ENCODE measurements at regions not wholly inside any gene's neighbourhood (a gene's known extent, or its start where the extent isn't known, plus 50 kb on each side); places are given as distances from the start of the nearest gene placed in this dataset.

DNA sequence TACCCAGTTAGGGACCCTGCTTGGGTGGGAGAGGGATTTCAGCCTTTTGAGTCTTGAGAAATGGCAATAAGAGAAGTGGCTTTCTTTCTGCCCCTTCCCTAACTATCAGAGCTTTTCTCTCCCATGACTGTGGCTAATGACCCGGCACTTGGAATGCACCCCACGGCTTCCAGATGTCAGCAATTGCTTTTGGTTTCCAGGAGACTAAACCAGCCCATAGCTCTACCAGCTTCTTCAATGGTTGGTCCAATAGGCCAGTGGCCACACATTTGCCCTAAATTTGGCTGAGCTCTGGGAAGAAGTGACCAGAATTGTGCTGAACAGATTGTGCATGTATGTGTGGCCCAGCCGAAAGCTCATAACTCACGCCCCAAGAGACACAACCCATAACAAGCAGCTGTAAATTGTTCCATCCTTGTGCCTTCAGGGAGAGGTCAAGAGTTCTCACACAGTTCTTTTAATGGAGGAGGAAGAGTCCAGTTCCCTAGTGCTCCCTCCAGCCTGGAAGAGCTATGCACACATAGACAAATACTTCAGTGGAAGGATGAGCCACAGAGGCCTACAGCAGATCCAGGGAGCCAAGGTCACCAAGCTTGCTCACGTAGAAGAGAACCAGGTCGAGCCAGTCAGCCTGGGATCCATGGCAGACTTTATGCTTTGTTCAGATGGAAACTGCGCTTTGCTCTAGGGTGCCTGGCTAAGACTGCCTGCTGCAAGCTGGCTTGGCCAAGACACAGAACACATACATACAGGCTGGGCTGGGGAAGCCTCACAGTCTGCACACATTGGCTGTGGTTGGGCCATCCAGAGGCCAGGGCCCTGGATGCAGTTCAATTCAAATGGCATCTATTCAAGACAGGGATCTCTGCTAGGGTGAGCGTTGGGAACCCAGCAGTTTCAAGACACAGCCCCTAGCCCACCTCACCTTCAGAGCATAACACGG lies 131.8 kb upstream of the HABP2 start:
- no peak for DNase-seq

DNA sequence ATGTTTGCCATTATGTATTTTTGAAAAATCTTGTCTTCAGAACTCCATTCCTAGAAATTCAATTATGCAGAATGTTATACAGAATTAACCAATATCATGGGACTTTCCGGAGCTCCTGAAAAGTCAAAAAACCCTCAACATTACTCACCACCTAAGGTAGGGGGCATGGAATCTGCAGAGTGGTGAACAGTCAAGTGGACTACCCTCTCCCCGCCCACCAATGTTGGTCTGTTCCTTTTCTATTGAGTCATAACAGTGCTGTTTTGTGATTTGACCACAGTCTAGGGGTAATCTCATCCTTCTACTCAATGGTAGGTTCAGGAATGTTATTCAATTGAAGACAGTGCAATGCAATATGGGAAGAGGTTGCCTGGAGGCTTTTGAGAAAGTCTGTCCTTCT lies 130.5 kb upstream of the HABP2 start:
- no peak for DNase-seq

DNA sequence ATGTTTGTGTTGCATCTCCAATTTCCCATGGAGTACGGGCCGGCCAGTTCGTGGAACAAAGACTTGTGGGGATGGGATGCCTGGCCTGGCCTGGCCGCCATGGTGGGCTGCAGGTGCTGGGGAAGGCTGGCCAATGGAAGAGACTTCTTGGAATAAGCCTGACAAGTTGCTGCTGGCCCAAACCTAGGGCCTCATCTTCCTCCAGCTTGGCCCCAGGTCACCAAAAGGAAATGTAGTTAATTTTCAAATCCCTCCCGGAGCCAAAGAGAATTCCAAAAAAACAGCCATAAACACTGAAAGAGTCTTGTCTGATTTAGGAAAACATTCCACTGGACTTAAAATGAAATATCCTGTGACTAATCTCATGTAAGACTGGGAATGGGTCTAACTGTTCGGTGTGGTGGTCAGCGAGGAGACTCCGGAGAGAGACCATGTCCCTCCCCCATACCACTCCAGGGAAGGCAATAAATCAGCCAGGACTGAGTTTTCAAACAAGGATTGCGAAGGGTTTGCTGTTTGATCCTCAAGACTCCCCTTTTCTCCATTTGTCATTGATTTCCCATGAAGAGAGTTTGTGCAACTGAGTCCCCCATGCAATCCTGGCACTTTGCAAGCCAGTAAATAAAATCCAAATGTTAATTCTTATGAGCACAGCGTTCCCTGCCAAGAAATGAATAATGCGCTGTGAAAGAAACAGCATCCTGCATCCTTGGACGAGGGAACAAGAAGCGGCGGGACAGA lies 128.7 kb upstream of the HABP2 start:
- no peak for DNase-seq

DNA sequence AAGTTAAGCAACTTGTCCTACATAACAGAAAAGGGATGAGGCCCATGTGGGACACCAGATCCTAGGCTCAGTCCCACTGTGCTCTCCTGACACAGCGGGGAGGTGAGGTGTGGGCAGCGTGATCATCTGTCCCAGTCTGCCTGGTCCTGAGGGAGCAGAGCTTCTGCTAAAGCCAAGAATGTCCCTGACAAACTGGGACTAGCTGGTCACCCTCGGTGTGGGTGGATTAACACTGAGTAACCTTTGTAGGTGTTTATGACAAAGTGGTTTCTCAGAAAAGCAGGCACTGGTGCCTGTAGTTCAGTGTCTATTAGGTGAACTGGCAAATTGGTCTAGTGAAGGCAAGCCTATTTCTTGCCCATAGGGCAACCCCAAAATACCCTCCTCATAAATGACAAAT lies 127.8 kb upstream of the HABP2 start:
- no peak for DNase-seq

DNA sequence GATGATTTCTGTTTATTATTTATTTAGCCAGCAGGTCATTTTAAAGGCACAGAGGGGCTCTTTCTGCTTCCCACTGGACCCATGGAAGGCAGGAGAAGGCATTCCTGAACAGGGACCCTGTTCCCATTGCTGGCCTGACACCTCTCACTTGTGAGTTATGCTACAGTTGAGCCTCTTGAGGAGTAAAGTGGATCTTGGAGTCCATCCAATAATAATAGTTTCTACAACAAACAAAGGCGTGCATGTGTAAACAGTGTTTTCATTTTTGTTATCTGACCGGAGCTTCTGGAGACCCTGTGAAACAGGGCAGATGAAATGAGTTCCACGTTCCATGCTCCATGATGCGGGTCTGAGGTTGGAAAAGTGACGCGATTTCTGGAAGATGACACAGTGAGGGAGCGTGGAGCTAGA lies 127.3 kb upstream of the HABP2 start:
- DNase-seq: no peak

DNA sequence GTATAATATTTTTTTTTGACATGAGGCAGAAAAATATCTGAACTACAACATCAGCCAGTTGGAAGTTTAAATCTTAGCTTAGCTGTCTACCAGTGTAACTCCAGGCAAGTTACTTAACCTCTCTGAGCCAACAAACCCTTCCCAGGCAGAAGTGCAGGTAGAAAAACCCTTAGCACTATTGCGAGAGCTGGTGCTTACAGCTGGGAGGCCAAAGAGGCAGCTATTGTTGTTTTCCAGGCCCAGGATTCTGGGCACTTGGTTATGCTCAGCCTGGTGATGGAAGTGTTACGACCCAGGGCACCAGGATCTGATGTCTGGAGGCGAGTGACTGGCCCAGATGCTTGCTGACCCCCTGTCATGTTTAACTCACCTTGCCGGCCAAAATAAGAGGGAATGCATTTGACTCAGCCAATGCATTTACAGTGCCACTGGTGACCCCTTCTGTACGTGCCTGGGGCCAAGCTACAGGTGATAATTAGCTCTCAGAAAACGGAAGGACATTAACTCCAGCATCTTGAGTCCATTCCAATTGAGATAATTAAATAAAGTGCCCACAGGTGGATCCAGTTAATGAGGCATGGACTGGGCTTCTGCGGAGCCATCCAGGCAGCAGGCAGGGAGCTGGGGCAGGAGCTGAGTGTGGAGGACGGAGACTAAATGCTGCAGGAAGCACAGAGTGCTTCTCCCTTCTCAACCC lies 126.5 kb upstream of the HABP2 start:
- DNase-seq: no peak

DNA sequence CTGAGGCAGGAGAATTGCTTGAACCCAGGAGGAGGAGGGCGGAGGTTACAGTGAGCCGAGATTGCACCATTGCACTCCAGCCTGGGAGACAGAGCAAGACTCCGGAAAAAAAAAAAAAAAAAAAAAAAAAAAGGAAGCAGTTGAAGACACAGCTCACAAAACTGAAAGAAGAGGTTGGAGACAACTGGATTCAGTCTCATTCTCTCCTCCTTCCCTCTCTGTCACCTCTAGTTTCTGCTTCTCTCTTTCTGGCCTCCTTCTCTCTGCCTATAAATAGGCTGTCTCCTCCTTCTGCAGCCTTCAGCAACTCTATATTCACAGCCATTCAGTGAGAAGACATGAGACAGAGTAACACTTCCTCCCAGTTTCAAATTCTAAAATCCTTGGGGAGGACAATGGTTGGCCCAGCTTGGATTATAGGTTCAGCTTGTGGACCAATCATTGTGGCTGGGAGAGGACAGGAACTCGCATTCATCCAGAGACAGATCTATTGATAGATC lies 125.6 kb upstream of the HABP2 start:
- no peak for DNase-seq

DNA sequence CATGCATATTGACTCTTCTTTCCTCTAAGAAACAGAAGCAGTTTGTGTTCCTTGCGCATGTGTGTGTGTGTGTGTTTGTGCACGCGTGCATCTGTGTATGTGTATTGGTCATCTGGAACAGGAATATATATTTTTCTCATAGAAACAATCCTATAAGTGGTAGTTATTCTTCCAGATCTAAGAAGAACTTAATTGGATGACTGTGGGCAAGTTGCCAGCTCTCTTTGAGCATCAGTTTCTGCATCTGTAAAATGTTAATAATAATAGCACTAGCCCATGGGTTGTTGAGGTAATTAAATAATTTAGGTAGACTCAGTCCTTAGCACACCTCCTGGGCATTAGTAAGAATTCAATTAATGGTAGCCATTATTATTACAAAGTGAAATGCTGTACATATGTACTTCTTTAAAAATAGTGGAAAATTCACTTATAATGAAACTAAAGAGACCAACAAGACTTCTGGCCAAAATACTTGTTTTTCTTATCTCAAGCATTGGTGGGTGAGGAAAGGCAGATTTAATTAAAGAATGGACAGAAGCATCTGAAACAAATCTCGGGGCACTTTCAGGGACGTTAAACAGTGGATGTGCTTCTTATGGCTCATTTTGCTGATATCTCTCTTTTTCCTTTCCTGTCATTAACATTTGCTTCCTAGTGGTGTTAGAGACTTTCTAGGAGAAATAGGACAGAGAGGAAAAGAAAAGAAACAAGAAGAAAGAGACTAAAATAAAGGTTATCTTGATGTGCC lies 124.9 kb upstream of the HABP2 start:
- no peak for DNase-seq

DNA sequence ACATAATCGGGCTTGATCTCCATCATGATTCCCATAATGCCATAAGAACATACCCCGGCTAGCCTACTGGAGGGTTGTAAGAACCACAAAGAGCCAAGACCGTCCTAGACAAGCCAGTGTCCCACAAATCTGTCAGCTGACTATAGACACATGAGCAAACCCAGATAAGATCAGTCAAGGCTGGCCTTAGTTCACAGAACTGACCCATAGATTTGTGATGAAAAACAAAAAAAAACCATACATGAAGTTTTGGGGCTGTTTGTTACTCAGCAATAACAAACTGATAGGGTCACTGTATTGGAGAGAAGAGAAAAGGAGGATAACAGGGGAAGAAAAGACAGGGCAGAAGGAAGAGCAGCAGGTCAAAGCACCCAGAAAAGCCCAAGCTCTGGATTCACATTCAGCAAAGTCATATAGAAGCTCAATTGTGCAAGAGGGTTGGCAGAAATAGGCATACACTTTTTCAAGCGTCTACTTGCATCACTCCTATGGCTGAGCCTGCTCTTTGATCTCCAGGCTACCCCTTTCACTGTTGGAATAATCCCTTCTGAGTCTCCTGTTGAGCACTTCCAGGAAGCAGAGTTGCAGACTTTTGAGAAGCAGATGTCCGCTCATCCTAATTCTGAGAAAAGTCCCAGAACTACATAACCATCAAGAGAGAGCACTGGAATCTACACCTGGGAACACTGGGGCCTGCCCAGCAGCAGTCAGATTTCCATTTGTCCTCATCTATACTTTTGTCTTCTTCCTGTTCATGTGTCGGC lies 122.0 kb upstream of the HABP2 start:
- DNase-seq: no peak

DNA sequence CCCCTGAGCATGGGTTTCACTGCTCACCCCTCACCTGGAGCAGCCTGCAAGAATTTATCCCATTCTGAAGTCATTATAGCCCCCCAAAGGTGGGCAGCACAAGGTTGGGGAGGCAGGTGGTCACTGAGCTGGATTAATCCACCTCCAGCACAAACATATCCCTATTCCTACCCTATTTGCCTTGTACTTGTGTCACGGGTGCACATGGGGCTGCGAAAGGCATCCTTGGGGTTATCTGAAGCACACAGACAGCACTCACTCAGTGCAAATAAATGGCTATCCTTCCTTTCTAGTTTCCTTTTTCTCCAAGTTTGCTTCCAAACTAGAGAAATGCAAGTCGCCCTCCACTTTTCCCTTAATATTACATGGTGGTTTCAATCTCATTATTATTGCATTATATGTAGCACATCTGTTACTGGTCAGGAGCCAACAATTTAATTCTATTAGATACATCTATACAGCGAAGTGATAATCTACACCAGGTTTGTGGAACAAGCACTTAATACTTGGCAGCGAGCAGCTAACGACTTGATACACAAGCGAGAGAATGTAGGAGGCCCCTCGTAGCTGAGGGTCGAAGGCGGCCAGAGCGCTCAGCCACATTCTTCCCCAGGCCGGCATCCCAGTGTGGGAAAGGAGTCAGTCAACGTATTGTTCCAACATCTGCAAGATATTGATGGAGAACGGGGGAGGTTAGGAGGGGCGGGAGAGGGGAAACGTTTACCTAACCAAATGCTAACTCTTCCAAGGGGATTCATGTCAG lies 121.3 kb upstream of the HABP2 start:
- no peak for DNase-seq

DNA sequence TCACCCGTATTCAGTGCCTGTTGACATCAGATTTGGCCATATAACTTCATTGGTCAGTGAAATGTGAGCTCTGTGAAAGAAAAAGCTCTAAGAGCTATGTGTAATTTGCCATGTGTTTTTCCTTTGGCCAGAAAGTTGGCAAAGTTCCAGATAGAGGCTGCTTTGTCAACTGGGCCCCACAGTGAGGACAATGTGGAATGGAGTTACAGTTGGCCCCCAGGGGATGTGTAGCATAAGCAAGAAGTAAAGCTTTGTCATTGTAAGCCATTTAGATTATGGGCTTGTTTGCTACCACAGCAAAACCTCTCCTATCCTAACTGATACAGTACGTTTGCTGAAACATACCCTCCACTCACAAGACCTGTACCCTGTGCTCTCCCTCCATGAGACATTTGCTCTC lies 119.1 kb upstream of the HABP2 start:
- DNase-seq: no peak

DNA sequence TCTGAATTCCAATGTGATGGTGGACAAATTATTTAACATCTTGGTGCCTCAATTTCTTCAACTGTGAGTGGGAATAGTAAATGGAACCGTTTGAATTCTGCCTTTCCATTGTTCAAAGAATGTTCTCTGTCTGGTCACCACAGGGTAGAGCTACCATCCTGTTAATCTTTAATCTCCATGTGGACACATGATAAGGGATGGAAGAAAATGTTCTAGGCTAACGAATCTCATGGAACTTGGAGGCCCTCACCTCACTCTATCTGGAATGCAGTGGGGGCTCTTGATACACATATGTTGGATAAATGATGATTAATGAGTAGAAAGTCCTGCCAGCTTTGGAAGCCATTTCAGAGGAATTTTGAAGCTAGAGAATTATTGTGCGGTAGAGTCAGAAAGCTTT lies 118.5 kb upstream of the HABP2 start:
- DNase-seq: no peak

DNA sequence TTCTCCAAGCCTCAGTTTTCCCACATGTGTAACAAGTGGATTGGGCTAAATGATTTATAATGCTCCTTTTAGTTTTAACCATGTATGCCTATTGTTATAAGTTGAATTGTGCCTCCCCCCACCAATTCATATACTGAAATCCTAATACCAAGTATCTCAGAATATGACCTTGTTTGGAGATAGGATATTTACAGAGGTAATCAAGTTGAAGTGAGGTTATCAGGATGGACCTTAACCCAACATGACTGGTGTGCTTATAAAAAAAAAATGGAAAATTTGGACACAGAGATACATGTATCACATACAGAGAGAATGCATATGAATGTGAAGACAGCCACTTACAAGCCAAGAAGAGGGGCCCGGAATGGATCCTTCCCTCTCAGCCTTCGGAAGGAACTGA lies 117.9 kb upstream of the HABP2 start:
- DNase-seq: no peak

DNA sequence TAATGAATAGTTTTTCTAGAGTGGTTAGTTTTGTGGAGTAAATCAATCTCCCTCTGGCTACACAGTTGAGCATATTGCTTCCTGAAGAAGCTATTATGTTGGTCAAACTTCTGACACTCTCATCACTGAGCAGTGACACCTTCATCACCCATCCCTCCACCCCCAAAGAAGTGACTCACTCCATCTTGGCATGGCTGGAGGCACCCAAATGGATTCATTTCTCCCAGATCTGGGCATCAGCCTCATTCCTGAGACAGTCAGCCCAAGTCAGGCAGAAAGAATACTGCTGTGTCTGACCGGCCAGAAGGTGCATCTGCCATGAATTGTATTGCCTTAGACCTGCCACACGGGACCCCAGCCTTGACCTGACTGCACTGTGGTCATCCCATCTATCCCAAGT lies 117.0 kb upstream of the HABP2 start:
- no peak for DNase-seq

DNA sequence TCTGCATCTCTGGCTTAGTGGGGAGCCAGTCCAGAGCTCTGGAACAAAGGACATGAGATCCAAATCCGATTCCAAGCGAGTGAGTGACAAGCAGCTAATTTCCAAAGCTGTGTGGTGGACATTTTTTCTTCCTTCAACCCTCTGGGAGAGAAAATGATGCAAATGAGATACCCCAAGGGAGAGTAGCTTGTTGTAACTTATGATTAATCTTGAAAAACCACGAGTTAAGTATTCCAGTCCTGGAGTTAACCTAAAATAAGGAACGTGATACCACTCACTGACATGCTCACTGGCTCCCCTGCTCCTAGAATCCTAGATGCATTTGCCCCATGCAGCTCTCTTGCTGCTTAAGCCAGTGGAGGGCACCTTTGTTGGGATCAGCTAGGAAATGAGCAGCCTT lies 116.0 kb upstream of the HABP2 start:
- DNase-seq: no peak

DNA sequence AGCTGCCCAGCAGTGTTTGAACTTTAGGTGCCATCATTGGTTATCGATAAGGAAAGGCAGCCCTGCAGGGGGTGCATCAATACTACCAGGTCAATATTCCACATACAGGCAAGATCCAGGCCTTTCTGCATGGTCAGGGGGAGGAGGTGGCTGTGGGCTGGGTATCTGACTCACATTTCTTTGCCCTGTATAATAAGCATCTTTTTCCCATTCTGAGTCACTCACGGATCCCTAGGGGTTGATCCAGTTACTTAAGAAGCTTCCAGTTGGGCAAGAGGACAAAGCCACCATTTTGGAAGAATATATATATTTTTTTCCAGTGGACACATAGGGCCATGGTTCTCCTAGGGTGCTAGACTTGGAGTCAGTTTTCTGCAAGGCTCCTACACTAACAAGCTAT lies 114.2 kb upstream of the HABP2 start:
- DNase-seq: no peak

DNA sequence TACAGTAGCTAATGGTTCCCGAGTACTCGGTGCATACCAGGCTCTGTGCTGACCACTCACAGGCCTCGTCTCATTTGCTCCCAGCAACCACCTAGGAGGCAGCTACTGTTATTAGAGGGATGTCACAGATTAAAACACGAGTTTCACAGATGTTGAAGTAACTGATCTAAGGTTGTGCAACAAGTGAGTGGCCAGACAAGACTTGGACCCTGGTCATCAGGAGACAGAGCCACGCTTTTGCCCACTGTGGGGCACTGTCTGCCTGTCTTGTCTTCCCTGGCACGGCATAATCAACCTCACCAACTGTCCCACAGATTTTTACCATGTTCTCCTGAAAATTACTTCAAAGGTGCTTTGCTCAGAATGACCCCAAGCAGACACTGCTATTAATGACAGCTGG lies 111.6 kb upstream of the HABP2 start:
- DNase-seq: no peak

DNA sequence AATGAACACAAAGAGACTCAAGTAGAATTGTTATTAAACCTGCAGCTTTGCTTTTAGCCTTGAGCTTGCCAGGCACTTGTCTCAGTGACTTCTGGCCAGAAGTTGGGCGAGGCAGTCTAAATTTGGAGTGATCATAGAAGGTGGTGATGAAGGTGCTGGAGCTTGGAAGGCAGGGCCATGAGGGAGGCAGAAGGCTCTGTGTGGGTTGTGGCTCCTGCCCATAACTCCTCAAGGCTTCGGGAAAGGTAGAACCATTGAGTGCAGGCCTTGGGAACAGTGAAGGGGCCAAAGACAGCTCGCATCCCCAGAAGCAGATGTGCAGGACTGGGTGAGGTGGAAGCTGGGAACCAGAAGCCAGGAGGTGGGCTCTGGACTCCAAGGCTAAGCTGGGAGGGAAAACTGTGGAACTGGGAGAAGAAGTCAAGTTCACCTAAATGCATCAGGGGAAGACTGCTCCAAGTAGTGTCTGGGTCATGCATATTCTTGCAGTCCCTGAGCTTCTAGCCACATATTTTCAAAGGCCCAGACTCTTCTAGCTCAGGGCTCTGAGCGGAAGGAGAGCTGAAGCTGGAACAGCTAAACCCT lies 111.1 kb upstream of the HABP2 start:
- DNase-seq: no peak

DNA sequence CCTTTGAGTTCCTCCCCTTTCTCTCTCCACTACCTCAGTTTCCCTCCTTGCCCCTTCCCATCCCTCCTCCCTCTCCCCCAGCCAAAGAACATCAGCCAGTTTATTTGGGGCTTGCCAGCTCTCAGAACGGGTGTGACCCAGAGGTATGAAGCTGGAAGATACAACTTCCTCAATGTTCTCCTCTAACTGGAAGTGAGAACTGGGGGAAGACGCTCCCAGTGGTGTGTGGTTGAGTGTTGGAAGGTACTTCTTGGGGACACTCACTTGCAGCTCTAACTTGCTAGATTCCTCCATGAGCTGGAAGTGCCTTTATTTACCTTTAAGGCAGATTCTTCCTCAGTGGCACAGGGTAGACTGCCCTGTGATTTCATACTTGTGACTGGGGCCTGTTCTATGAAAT lies 110.5 kb upstream of the HABP2 start:
- DNase-seq: no peak

DNA sequence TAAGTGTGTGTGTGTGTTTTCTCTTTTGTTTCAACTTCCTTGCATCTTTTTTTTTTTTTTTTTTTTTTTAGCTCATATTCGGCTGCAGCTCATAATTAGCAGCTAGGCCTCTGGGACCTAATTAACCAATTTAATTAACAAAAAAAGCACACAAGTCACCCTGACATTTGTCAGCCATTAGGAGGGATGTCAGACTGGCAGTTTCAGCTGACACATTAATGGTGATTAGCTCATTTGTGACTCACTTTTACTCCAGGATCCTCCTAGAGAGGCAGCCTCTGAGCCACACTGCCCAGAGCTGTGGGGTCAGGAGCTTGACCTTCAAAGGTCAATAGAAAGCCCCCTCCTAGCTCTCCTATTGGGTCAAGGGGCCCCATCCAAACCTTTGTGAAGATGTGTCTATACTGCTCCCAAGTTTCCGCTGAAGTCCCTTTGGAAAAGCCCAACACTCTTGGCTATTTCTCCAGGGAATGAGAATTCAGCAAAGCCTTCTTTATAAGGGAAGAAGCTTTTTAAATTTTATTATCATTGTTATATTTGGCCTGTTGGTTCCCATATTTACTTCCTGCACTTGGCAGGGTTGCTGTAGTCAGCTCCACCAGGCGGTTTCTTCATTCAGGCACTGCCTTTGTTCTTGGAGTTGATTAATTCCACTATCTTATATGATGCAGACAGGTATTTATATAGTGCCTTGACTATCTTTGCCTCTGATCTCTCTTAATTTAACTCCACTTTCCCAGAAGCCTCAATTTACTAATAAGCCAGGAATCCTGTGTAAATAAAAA lies 109.5 kb upstream of the HABP2 start:
- no peak for DNase-seq

Measured in bone marrow (tissue), 2 donors.